Esophagus squamous epithelium (tissue), 4 donors: ENCODE measurements at regions not wholly inside any gene's neighbourhood (a gene's known extent, or its start where the extent isn't known, plus 50 kb on each side); places are given as distances from the start of the nearest gene placed in this dataset.

Experiments
- CTCF ChIP-seq, 6 experiments: fragments of 450-650 bp in 4 of 6; fragments of 200-600 bp in 2 of 6; sonication (generic) in 2 of 6; IDR thresholded peaks; one replicate each; pipeline ENCODE4 v1.5.1; 2016 to 2019; ENCODE audit warnings: antibody characterized with exemption in 6 of 6, mild to moderate bottlenecking in 4 of 6, moderate library complexity in 4 of 6
- POLR2A ChIP-seq, 4 donors: fragments of 450-650 bp; IDR thresholded peaks; one replicate each; pipeline ENCODE4 v1.6.1; 2017; ENCODE audit warnings: antibody characterized with exemption in 4 of 4, mild to moderate bottlenecking in 4 of 4, moderate library complexity in 3 of 4

DNA sequence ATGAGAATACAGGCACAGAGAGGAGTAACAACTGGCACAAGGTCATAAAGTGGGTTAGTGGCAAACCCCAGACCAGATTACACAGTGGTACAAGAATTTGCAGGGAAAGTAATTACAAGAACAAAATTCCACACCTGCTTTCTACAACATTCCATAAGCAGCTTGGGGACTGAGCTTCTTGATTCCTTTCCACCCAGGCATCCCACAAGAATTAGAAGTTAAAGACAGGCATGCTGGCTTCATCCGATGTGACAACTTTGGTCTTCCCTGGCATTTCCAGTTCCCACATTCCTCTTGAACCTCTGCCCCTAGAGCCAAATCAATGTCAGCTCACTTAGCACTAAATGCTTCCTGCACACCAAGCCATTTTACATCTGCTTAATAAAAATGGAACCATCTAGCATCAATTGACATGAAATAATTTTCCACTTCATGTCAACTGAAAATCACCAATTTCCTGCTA, 435.8 kb upstream of the PAPPA start:
- TF ChIP-seq CTCF (IDR thresholded peaks at IDR 0.05) (no peak), POLR2A (IDR thresholded peaks at IDR 0.05) (no peak)
